OCI-LY7 (cell line): ENCODE measurements at regions not wholly inside any gene's neighbourhood (a gene's known extent, or its start where the extent isn't known, plus 50 kb on each side); places are given as distances from the start of the nearest gene placed in this dataset.

Experiments used
- BruUV-seq: library from RNA; stranded (reverse); fragments of 400-500 nt; replicated peaks from 2 replicates; lab custom pipeline; 2021; lab: Mats Ljungman, UMichigan
- CTCF ChIA-PET: fragments of 300-600 bp; sonication (Branson Sonifier 250); formaldehyde crosslinking; loops from one replicate; lab custom pipeline; 2022; ENCODE audit warnings: antibody characterized with exemption; ENCODE audit not compliant: unreplicated experiment; lab: Charles Lee
- POLR2A ChIA-PET: fragments of 300-600 bp; sonication (Branson Sonifier 250); formaldehyde crosslinking; loops from one replicate; lab custom pipeline; 2022; ENCODE audit warnings: antibody characterized with exemption; lab: Charles Lee
- DNase-seq: peaks from one replicate; pipeline ENCODE4 v3.0.0-alpha.2; 2015; ENCODE audit warnings: low spot score
- H2AFZ ChIP-seq: fragments of 200-600 bp; sonication (generic), shearing (Covaris generic); 2 replicates; pipeline ENCODE4 v1.6.1; 2014; ENCODE audit warnings: mild to moderate bottlenecking, antibody characterized with exemption, low read length, moderate library complexity
- H3K27ac ChIP-seq: fragments of 200-600 bp; sonication (generic); 2 replicates; pipeline ENCODE4 v1.5.1; 2014; ENCODE audit warnings: mixed run types, low read depth, mild to moderate bottlenecking, moderate library complexity, low read length, inconsistent platforms; ENCODE audit not compliant: poor library complexity, severe bottlenecking
- H3K36me3 ChIP-seq: fragments of 200-600 bp; sonication (generic); 2 replicates; pipeline ENCODE4 v1.6.1; 2014; ENCODE audit warnings: mild to moderate bottlenecking, antibody characterized with exemption, low read length, moderate library complexity, mixed read lengths; ENCODE audit not compliant: insufficient read depth
- H3K4me1 ChIP-seq: fragments of 200-600 bp; sonication (generic); 2 replicates; pipeline ENCODE4 v1.5.1; 2014; ENCODE audit warnings: mild to moderate bottlenecking, low read length; ENCODE audit not compliant: insufficient read depth, poor library complexity, severe bottlenecking
- H3K4me2 ChIP-seq: fragments of 200-600 bp; sonication (generic); 2 replicates; pipeline ENCODE4 v1.6.1; 2014; ENCODE audit warnings: mild to moderate bottlenecking, low read length
- H3K4me3 ChIP-seq: fragments of 200-600 bp; sonication (generic); 2 replicates; pipeline ENCODE4 v1.5.1; 2014; ENCODE audit warnings: mild to moderate bottlenecking, low read depth, low read length; ENCODE audit not compliant: poor library complexity, severe bottlenecking
- H3K79me2 ChIP-seq: fragments of 200-600 bp; sonication (generic); 2 replicates; pipeline ENCODE4 v1.6.1; 2016; ENCODE audit warnings: low read depth, mild to moderate bottlenecking, low read length, moderate library complexity, mixed read lengths; ENCODE audit not compliant: insufficient read depth
- H3K9me2 ChIP-seq: fragments of 200-600 bp; sonication (generic); 2 replicates; pipeline ENCODE4 v1.6.1; 2016; ENCODE audit warnings: mild to moderate bottlenecking, low read length, mixed read lengths; ENCODE audit not compliant: insufficient read depth
- H3K9me3 ChIP-seq: fragments of 200-600 bp; sonication (generic); 2 replicates; pipeline ENCODE4 v1.6.1; 2014; ENCODE audit warnings: mild to moderate bottlenecking, mixed run types, low read length, mixed read lengths
- H4K20me1 ChIP-seq: fragments of 200-600 bp; sonication (generic); 2 replicates; pipeline ENCODE4 v1.6.1; 2014; ENCODE audit warnings: mild to moderate bottlenecking, antibody characterized with exemption, low read length, moderate library complexity, mixed read lengths; ENCODE audit not compliant: insufficient read depth
- CTCF ChIP-seq: fragments of 200-600 bp; sonication (generic); conservative IDR thresholded peaks from 2 replicates; pipeline ENCODE4 v1.5.1; 2014; ENCODE audit warnings: mild to moderate bottlenecking, antibody characterized with exemption, low read length, moderate library complexity, mixed read lengths
- EZH2phosphoT487 ChIP-seq: fragments of 200-600 bp; sonication (generic); IDR thresholded peaks from 2 replicates; pipeline ENCODE4 v1.6.1; 2018; ENCODE audit warnings: low read depth, borderline replicate concordance, mild to moderate bottlenecking, mixed run types, antibody characterized with exemption, low read length, moderate library complexity, mixed read lengths
- intact Hi-C: fragments of 100-400 bp; cut with micrococcal nuclease; formaldehyde crosslinking; loops from one replicate; pipeline ENCODE4 v1.10.0; 2022; ENCODE audit not compliant: unreplicated experiment

- BruUV-seq = no TSS peak
- H3K4me1 ChIP-seq = no peaks in the 10 kb centered on the region
- H3K79me2 ChIP-seq = no peaks in the 10 kb centered on the region
- H3K27ac ChIP-seq = no peak overlapping the region
- no peaks in the 10 kb centered on the region for H3K36me3 ChIP-seq
- ChIA-PET POLR2A (interaction anchor here (0.7 to 1.0 kb wide), 2 partner anchors 10 to 37 kb away, joined by 3 to 5 read pairs; no protein-coding TSS in a partner anchor), CTCF (no interaction called here)
- no peaks in the 10 kb centered on the region for H3K9me3 ChIP-seq
- no peaks in the 10 kb centered on the region for H3K9me2 ChIP-seq
- no peak overlapping the region for H3K4me3 ChIP-seq
- no peak overlapping the region for H2AFZ ChIP-seq
- H4K20me1 ChIP-seq = no peaks in the 10 kb centered on the region
- no peak for DNase-seq
- intact Hi-C loops = no loop called here
- no peak overlapping the region for H3K4me2 ChIP-seq
- TF ChIP-seq CTCF (no peak), EZH2phosphoT487 (no peak)
Measured at GRCh38 chr10:60607372-60607771, 170.9 kb upstream of the CDK1 start.

- no peak for TF ChIP-seq EZH2phosphoT487
- TF ChIP-seq CTCF = no peak
- Histone ChIP-seq H3K4me2 (no peak overlapping the region), H3K9me3 (no peaks in the 10 kb centered on the region), H3K4me1 (no peaks in the 10 kb centered on the region), H3K4me3 (no peak overlapping the region), H3K27ac (no peak overlapping the region), H3K79me2 (no peaks in the 10 kb centered on the region), H3K36me3 (no peaks in the 10 kb centered on the region), H3K9me2 (no peaks in the 10 kb centered on the region), H2AFZ (no peak overlapping the region), H4K20me1 (no peaks in the 10 kb centered on the region)
- intact Hi-C loops = no loop called here
- no TSS peak for BruUV-seq
- ChIA-PET POLR2A (interaction anchor here (1.6 kb wide), 1 partner anchor 23 kb away, joined by 5 read pairs; no protein-coding TSS in a partner anchor), CTCF (no interaction called here)
- DNase-seq = no peak
Measured at GRCh38 chr10:60606343-60607080, 171.8 kb upstream of the CDK1 start.

GRCh38 chr10:60605476-60605875, 172.8 kb upstream of the CDK1 start:
- H3K9me2 ChIP-seq = no peaks in the 10 kb centered on the region
- no peaks in the 10 kb centered on the region for H3K36me3 ChIP-seq
- H3K4me1 ChIP-seq = no peaks in the 10 kb centered on the region
- H3K79me2 ChIP-seq = no peaks in the 10 kb centered on the region
- no peak overlapping the region for H2AFZ ChIP-seq
- H3K9me3 ChIP-seq = no peaks in the 10 kb centered on the region
- CTCF ChIA-PET = no interaction called here
- intact Hi-C loops = no loop called here
- no peaks in the 10 kb centered on the region for H4K20me1 ChIP-seq
- no TSS peak for BruUV-seq
- H3K4me2 ChIP-seq = no peak overlapping the region
- no peak overlapping the region for H3K4me3 ChIP-seq
- DNase-seq = no peak
- POLR2A ChIA-PET = interaction anchor here (1.0 to 1.6 kb wide), 3 partner anchors 10 to 24 kb away, joined by 4 to 5 read pairs (median 4); no protein-coding TSS in a partner anchor
- H3K27ac ChIP-seq = no peak overlapping the region
- TF ChIP-seq EZH2phosphoT487 (no peak), CTCF (no peak)
